Smooth muscle cell (in vitro differentiated cells): ENCODE measurements at regions not wholly inside any gene's neighbourhood (a gene's known extent, or its start where the extent isn't known, plus 50 kb on each side); places are given as distances from the start of the nearest gene placed in this dataset.

Experiments
- DNase-seq: peaks from one replicate; lab custom pipeline; 2025; ENCODE audit not compliant: unreplicated experiment; lab: John Stamatoyannopoulos, UW
- H2AFZ ChIP-seq: fragments of 200-600 bp; sonication (generic); 2 replicates; pipeline ENCODE4 v1.6.0; 2016; ENCODE audit warnings: antibody characterized with exemption, low read depth, mild to moderate bottlenecking
- H3F3A ChIP-seq: fragments of 200-600 bp; sonication (generic); 2 replicates; pipeline ENCODE4 v1.6.0; 2017; ENCODE audit warnings: antibody characterized with exemption, low read depth
- H3K27ac ChIP-seq: fragments of 200-600 bp; sonication (generic); 2 replicates; pipeline ENCODE4 v1.5.1; 2016; ENCODE audit warnings: low read depth, mild to moderate bottlenecking
- H3K27me3 ChIP-seq: fragments of 200-600 bp; sonication (generic); 2 replicates; pipeline ENCODE4 v1.6.1; 2016; ENCODE audit warnings: low read depth, mild to moderate bottlenecking
- H3K36me3 ChIP-seq: fragments of 200-600 bp; sonication (generic); 2 replicates; pipeline ENCODE4 v1.5.1; 2016; ENCODE audit warnings: low read depth
- H3K4me1 ChIP-seq: fragments of 200-600 bp; sonication (generic); 2 replicates; pipeline ENCODE4 v1.5.1; 2016; ENCODE audit warnings: low read depth
- H3K4me2 ChIP-seq: fragments of 200-600 bp; sonication (generic); 2 replicates; pipeline ENCODE4 v1.6.0; 2016; ENCODE audit warnings: mild to moderate bottlenecking
- H3K4me3 ChIP-seq: fragments of 200-600 bp; sonication (generic); 2 replicates; pipeline ENCODE4 v1.5.1; 2016; ENCODE audit warnings: mild to moderate bottlenecking
- H3K79me2 ChIP-seq: fragments of 200-600 bp; sonication (generic); 2 replicates; pipeline ENCODE4 v1.6.0; 2016; ENCODE audit warnings: low read depth, mild to moderate bottlenecking
- H3K9ac ChIP-seq: fragments of 200-600 bp; sonication (generic); 2 replicates; pipeline ENCODE4 v1.6.0; 2016; ENCODE audit warnings: low read depth
- H3K9me3 ChIP-seq: fragments of 200-600 bp; sonication (generic); replicated peaks from 2 replicates; pipeline ENCODE4 v1.5.1; 2016; ENCODE audit warnings: low read depth
- H4K20me1 ChIP-seq: fragments of 200-600 bp; sonication (generic); 2 replicates; pipeline ENCODE4 v1.6.0; 2016; ENCODE audit warnings: low read depth
- WGBS: methylation state at CpG from one replicate; pipeline ENCODE4 v1.1.7; 2016; ENCODE audit warnings: low lambda C conversion rate; 5-methylcytosine and 5-hydroxymethylcytosine counted together
- TF ChIP-seq, protein P1 (sequence below): fragments of 200-600 bp; sonication (generic); IDR thresholded peaks from 2 replicates; pipeline ENCODE4 v1.5.1; 2017; ENCODE audit warnings: borderline replicate concordance, mild to moderate bottlenecking, antibody characterized with exemption; ENCODE audit not compliant: insufficient read depth, poor library complexity, severe bottlenecking

DNA sequence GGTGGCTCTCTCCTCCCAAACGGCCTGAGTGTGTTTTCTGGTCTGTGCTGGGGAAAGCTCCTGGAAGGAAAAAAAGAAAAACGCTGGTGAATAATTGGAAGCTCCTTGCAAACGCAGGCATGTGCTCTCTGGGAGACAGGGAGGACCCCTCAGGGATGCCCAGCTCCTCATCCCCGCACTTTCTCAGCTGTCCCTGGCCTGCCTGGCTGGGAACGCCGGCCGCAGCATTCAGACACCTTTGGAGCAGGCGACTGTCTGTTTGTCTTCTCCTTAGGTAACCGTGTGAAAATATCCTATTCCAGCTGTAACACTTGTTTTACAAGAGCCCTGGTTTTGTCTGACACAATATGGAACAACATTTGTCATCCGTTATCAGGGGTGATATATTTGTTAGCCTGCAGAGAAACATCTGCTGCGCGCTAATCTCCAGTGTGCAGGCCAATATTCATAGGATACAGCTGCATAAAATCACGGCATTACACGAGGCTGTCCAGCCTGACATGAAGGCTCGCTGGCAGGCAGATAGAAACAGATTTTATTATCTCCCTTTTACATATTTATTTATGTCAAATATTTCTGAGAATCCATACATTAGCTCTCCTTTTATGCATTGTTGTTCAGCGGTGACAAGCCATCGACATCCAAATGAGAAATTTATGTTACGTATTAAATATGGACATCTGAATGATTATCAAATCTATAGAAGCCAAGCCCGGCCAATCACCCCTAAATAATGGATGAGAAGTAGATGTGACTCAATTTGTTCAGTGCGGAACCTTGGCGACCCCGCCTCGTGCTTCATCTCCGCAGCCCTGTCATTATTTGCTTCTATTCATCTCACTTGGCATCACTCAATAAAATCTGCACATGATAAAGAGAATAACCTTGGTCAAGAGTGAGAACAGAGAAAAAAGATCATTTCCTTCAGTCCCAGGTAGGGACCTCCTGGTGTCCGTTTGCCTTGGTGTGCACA, 675.1 kb upstream of the SALL3 start:
- no peak overlapping the region for H3K9ac ChIP-seq
- no peak overlapping the region for H3K4me3 ChIP-seq
- no peaks in the 10 kb centered on the region for H3F3A ChIP-seq
- TF ChIP-seq, protein P1, sequence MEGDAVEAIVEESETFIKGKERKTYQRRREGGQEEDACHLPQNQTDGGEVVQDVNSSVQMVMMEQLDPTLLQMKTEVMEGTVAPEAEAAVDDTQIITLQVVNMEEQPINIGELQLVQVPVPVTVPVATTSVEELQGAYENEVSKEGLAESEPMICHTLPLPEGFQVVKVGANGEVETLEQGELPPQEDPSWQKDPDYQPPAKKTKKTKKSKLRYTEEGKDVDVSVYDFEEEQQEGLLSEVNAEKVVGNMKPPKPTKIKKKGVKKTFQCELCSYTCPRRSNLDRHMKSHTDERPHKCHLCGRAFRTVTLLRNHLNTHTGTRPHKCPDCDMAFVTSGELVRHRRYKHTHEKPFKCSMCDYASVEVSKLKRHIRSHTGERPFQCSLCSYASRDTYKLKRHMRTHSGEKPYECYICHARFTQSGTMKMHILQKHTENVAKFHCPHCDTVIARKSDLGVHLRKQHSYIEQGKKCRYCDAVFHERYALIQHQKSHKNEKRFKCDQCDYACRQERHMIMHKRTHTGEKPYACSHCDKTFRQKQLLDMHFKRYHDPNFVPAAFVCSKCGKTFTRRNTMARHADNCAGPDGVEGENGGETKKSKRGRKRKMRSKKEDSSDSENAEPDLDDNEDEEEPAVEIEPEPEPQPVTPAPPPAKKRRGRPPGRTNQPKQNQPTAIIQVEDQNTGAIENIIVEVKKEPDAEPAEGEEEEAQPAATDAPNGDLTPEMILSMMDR: no peak
- no peaks in the 10 kb centered on the region for H4K20me1 ChIP-seq
- 85% methylated on average over 25 of the region's 25 CpGs for WGBS
- DNase-seq: no peak
- H3K36me3 ChIP-seq: no peaks in the 10 kb centered on the region
- H3K9me3 ChIP-seq: no peaks in the 10 kb centered on the region
- H3K27ac ChIP-seq: no peak overlapping the region
- no peaks in the 10 kb centered on the region for H3K4me1 ChIP-seq
- no peak overlapping the region for H3K4me2 ChIP-seq
- H3K27me3 ChIP-seq: no peaks in the 10 kb centered on the region
- no peaks in the 10 kb centered on the region for H3K79me2 ChIP-seq
- H2AFZ ChIP-seq: no peak overlapping the region

DNA sequence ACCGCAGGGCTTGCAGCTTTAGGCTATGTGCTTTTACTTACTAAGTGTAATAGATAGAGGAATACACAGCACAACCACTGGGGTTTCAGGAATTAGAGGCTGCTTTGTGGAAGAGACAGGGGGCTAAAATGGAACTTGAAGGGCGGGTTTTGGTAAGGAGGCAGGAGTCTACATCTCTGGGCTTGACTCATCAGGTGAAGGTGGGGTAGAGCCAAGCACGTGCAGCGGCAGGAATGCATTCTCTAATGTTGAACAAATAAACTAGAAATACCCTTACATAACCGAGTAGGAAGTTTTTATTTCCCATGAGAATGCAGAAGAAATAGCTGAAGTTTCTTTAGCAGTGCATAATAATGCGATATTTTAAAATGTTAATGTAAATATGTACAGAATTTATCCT, 673.8 kb upstream of the SALL3 start:
- TF ChIP-seq, protein P1: no peak
- no peak overlapping the region for H3K27ac ChIP-seq
- no peak overlapping the region for H3K4me2 ChIP-seq
- no peaks in the 10 kb centered on the region for H4K20me1 ChIP-seq
- no peak overlapping the region for H3K4me3 ChIP-seq
- no peaks in the 10 kb centered on the region for H3K9me3 ChIP-seq
- no peaks in the 10 kb centered on the region for H3K27me3 ChIP-seq
- no peak overlapping the region for H2AFZ ChIP-seq
- H3K79me2 ChIP-seq: no peaks in the 10 kb centered on the region
- WGBS: 86% methylated on average over 6 of the region's 6 CpGs
- no peak for DNase-seq
- H3K4me1 ChIP-seq: peaks cover 7% of the 10 kb centered on the region
- no peak overlapping the region for H3K9ac ChIP-seq
- no peaks in the 10 kb centered on the region for H3F3A ChIP-seq
- no peaks in the 10 kb centered on the region for H3K36me3 ChIP-seq

DNA sequence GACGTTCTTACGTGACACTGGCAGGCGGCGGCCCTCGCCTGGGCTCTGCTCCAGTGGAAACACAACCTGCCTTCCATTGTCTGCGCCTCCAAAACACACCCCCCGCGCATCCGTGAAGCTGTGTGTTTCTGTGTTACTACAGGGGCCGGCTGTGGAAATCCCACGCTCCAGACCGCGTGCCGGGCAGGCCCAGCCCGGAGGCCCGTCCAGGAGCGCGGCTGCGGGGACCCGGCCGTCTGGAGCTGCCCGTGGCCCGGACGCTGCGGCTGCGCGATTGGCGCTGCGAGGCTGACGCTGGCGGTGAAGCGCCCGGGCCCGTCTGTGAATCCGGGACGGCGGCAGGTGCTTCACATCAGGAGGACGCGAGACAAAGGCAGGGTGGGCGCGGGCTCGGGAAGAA, 670.3 kb upstream of the SALL3 start:
- DNase-seq: no peak
- Histone ChIP-seq H3F3A (no peaks in the 10 kb centered on the region), H2AFZ (no peak overlapping the region), H3K36me3 (no peaks in the 10 kb centered on the region), H3K27ac (no peak overlapping the region), H3K27me3 (peaks cover 3% of the 10 kb centered on the region), H3K9me3 (no peaks in the 10 kb centered on the region), H3K79me2 (no peaks in the 10 kb centered on the region), H3K4me2 (no peak overlapping the region), H3K4me1 (peaks cover 7% of the 10 kb centered on the region), H3K9ac (no peak overlapping the region), H4K20me1 (no peaks in the 10 kb centered on the region), H3K4me3 (no peak overlapping the region)
- 91% methylated on average over 41 of the region's 42 CpGs for WGBS
- TF ChIP-seq, protein P1: no peak
